Astrocyte of the cerebellum (primary cell): ENCODE measurements at regions not wholly inside any gene's neighbourhood (a gene's known extent, or its start where the extent isn't known, plus 50 kb on each side); places are given as distances from the start of the nearest gene placed in this dataset.

Experiments
- DNase-seq: peaks from one replicate; pipeline ENCODE4 v3.0.0-alpha.2; 2011; ENCODE audit warnings: low read depth
- H3K4me3 ChIP-seq: 2 replicates; pipeline ENCODE4 v1.5.1; 2011; ENCODE audit warnings: mild to moderate bottlenecking, low read depth, low read length, moderate library complexity
- CTCF ChIP-seq: IDR thresholded peaks from 2 replicates; pipeline ENCODE4 v1.5.1; 2012; ENCODE audit warnings: low read length, low read depth, moderate library complexity, mild to moderate bottlenecking; ENCODE audit errors: missing control alignments
- in situ Hi-C: cut with HindIII; loops from 2 replicates; pipeline ENCODE4 v1.10.0; 2017; ENCODE audit warnings: low sequenced_read_pairs

- H3K4me3 ChIP-seq = no peak overlapping the region
- TF ChIP-seq CTCF = no peak
- in situ Hi-C loops = no loop called here
- DNase-seq = no peak
Measured at GRCh38 chr7:46446151-46446550, 525.1 kb upstream of the IGFBP3 start.

GRCh38 chr7:46444256-46444655 is 523.2 kb upstream of the IGFBP3 start:
- in situ Hi-C loops = no loop called here
- no peak for DNase-seq

GRCh38 chr7:46440186-46440585 is 519.1 kb upstream of the IGFBP3 start:
- TF ChIP-seq CTCF = no peak
- in situ Hi-C loops = no loop called here
- no peak for DNase-seq
- H3K4me3 ChIP-seq = no peak overlapping the region

More at GRCh38 chr7:46444256-46444655, 523.2 kb upstream of the IGFBP3 start:
- TF ChIP-seq CTCF = no peak
- H3K4me3 ChIP-seq = no peak overlapping the region

GRCh38 chr7:46432708-46433107 is 511.6 kb upstream of the IGFBP3 start:
- no peak for DNase-seq

GRCh38 chr7:46428295-46428694 is 507.2 kb upstream of the IGFBP3 start:
- no peak for TF ChIP-seq CTCF
- in situ Hi-C loops = no loop called here
- DNase-seq = no peak
- no peak overlapping the region for H3K4me3 ChIP-seq

More at GRCh38 chr7:46432708-46433107, 511.6 kb upstream of the IGFBP3 start:
- in situ Hi-C loops = no loop called here
- no peak overlapping the region for H3K4me3 ChIP-seq
- no peak for TF ChIP-seq CTCF

GRCh38 chr7:46424934-46425333 is 503.9 kb upstream of the IGFBP3 start:
- in situ Hi-C loops = no loop called here
- DNase-seq = no peak
- TF ChIP-seq CTCF = no peak
- no peak overlapping the region for H3K4me3 ChIP-seq
